IMR-90 (cell line): ENCODE measurements at regions not wholly inside any gene's neighbourhood (a gene's known extent, or its start where the extent isn't known, plus 50 kb on each side); places are given as distances from the start of the nearest gene placed in this dataset.

Experiments
- ATAC-seq: fragments of 200-7000 bp; cut with Tn5 transposase; 2 replicates; pipeline ENCODE4 v1.9.1; 2020; ENCODE audit warnings: low read depth, mild to moderate bottlenecking, moderate library complexity
- BruUV-seq: library from RNA; stranded (reverse); fragments of 400-500 nt; replicated peaks from 2 replicates; lab custom pipeline; 2021; lab: Mats Ljungman, UMichigan
- CTCF ChIA-PET: fragments of 300-600 bp; formaldehyde crosslinking; extraction: SDS; loops from one replicate; lab custom pipeline; 2021; ENCODE audit warnings: antibody characterized with exemption; lab: Yijun Ruan, JAX
- POLR2A ChIA-PET: fragments of 300-600 bp; sonication (Branson Sonifier 250); formaldehyde crosslinking; loops from one replicate; lab custom pipeline; 2022; ENCODE audit warnings: antibody characterized with exemption; ENCODE audit not compliant: unreplicated experiment; lab: Charles Lee
- DNase-seq: peaks from one replicate; pipeline ENCODE4 v3.0.0; 2013
- H2AFZ ChIP-seq: replicated peaks from 2 replicates; pipeline ENCODE3; 2013; ENCODE audit warnings: low read length, mild to moderate bottlenecking; ENCODE audit not compliant: poor library complexity
- H2AK5ac ChIP-seq: 2 replicates; pipeline ENCODE4 v1.6.1; 2013; ENCODE audit warnings: low read depth, low read length, inconsistent platforms
- H2AK9ac ChIP-seq: replicated peaks from 2 replicates; pipeline ENCODE3; 2013; ENCODE audit warnings: mild to moderate bottlenecking, low read depth, low read length, moderate library complexity; ENCODE audit not compliant: poor library complexity
- H2BK120ac ChIP-seq: 2 replicates; pipeline ENCODE4 v1.6.1; 2013; ENCODE audit warnings: low read depth, low read length, inconsistent platforms
- H2BK15ac ChIP-seq: 3 replicates; pipeline ENCODE4 v1.6.1; 2013; ENCODE audit warnings: low read depth, low read length, inconsistent platforms
- H2BK20ac ChIP-seq: 2 replicates; pipeline ENCODE4 v1.6.1; 2013; ENCODE audit warnings: low read depth, mild to moderate bottlenecking, inconsistent platforms, low read length, moderate library complexity
- H2BK5ac ChIP-seq: 2 replicates; pipeline ENCODE4 v1.6.1; 2013; ENCODE audit warnings: mild to moderate bottlenecking, low read depth, low read length, inconsistent platforms; ENCODE audit not compliant: poor library complexity, severe bottlenecking
- H3K14ac ChIP-seq: replicated peaks from 2 replicates; pipeline ENCODE4 v1.6.1; 2013; ENCODE audit warnings: low read depth, low read length, inconsistent platforms
- H3K18ac ChIP-seq: 2 replicates; pipeline ENCODE4 v1.6.1; 2013; ENCODE audit warnings: low read depth, low read length, control low read depth
- H3K23ac ChIP-seq: 2 replicates; pipeline ENCODE4 v1.6.1; 2013; ENCODE audit warnings: low read depth, low read length, inconsistent platforms
- H3K27ac ChIP-seq: 2 replicates; pipeline ENCODE4 v1.5.1; 2013; ENCODE audit warnings: mild to moderate bottlenecking, control low read depth, low read length; ENCODE audit not compliant: insufficient read depth
- H3K27me3 ChIP-seq: 2 replicates; pipeline ENCODE4 v1.6.1; 2013; ENCODE audit warnings: low read length; ENCODE audit not compliant: control insufficient read depth, insufficient read depth
- H3K36me3 ChIP-seq: 2 replicates; pipeline ENCODE4 v1.6.1; 2013; ENCODE audit warnings: low read length, mixed read lengths; ENCODE audit not compliant: control insufficient read depth, insufficient read depth
- H3K4ac ChIP-seq: 2 replicates; pipeline ENCODE4 v1.6.1; 2013; ENCODE audit warnings: low read depth, low read length, inconsistent platforms
- H3K4me1 ChIP-seq: 2 replicates; pipeline ENCODE4 v1.6.1; 2013; ENCODE audit warnings: low read length, mixed read lengths; ENCODE audit not compliant: control insufficient read depth, insufficient read depth
- H3K4me2 ChIP-seq: 2 replicates; pipeline ENCODE4 v1.6.1; 2013; ENCODE audit warnings: low read depth, mild to moderate bottlenecking, control low read depth, low read length, moderate library complexity
- H3K4me3 ChIP-seq: 2 replicates; pipeline ENCODE4 v1.5.1; 2013; ENCODE audit warnings: low read depth, mild to moderate bottlenecking, control low read depth, low read length, moderate library complexity; ENCODE audit not compliant: insufficient read depth
- H3K56ac ChIP-seq: 2 replicates; pipeline ENCODE4 v1.6.1; 2013; ENCODE audit warnings: low read length, inconsistent platforms; ENCODE audit not compliant: insufficient read depth; ENCODE audit errors: extremely low read depth
- H3K79me1 ChIP-seq, 2 experiments: 2 replicates each; pipeline ENCODE4 v1.6.1; 2013; ENCODE audit warnings: low read length in 2 of 2, inconsistent platforms in 1 of 2, low read depth in 1 of 2
- H3K9ac ChIP-seq: 2 replicates; pipeline ENCODE4 v1.6.1; 2013; ENCODE audit warnings: low read depth, low read length, control low read depth
- H3K9me1 ChIP-seq: 2 replicates; pipeline ENCODE4 v1.6.1; 2013; ENCODE audit warnings: low read length, inconsistent platforms; ENCODE audit not compliant: insufficient read depth
- H3K9me3 ChIP-seq: 2 replicates; pipeline ENCODE4 v1.6.1; 2013; ENCODE audit warnings: low read length; ENCODE audit not compliant: control insufficient read depth, insufficient read depth
- H4K20me1 ChIP-seq: 2 replicates; pipeline ENCODE4 v1.6.1; 2013; ENCODE audit warnings: low read length, inconsistent platforms; ENCODE audit not compliant: insufficient read depth
- H4K5ac ChIP-seq: 2 replicates; pipeline ENCODE4 v1.6.1; 2013; ENCODE audit warnings: mild to moderate bottlenecking, low read depth, low read length, control low read depth
- H4K8ac ChIP-seq, 2 experiments: 2 replicates each; pipeline ENCODE4 v1.6.1; 2013; ENCODE audit warnings: low read depth in 2 of 2, low read length in 2 of 2, control low read depth in 1 of 2, inconsistent platforms in 1 of 2
- H4K91ac ChIP-seq: 2 replicates; pipeline ENCODE4 v1.6.1; 2013; ENCODE audit warnings: low read depth, low read length, inconsistent platforms; ENCODE audit not compliant: insufficient read depth
- BHLHE40 ChIP-seq: fragments of 150-350 bp; IDR thresholded peaks from 2 replicates; pipeline ENCODE4 v1.6.1; 2016; ENCODE audit warnings: mild to moderate bottlenecking, low read depth, low read length
- CTCF ChIP-seq: conservative IDR thresholded peaks from 2 replicates; pipeline ENCODE4 v1.5.1; 2012; ENCODE audit warnings: mild to moderate bottlenecking, low read depth, low read length, improper control_type of control experiment
- ELK1 ChIP-seq: fragments of 150-350 bp; IDR thresholded peaks from 2 replicates; pipeline ENCODE4 v1.6.1; 2016; ENCODE audit warnings: low read depth, mild to moderate bottlenecking, low read length, moderate library complexity, borderline replicate concordance
- FOS ChIP-seq: fragments of 150-350 bp; IDR thresholded peaks from 2 replicates; pipeline ENCODE4 v1.6.1; 2016; ENCODE audit warnings: low read depth, low read length
- MAZ ChIP-seq: IDR thresholded peaks from 2 replicates; pipeline ENCODE4 v1.6.1; 2012; ENCODE audit warnings: low read depth, mild to moderate bottlenecking, low read length, improper control_type of control experiment, moderate library complexity, borderline replicate concordance
- POLR2A ChIP-seq: IDR thresholded peaks from 2 replicates; pipeline ENCODE4 v1.6.1; 2012; ENCODE audit warnings: mild to moderate bottlenecking, low read depth, low read length
- WGBS, 2 experiments: methylation state at CpG; one replicate each; pipeline versions ENCODE4 v1.1.5 to v1.1.7; 2013; ENCODE audit warnings: missing lambda C conversion rate in 2 of 2; ENCODE audit not compliant: insufficient read length in 1 of 2; ENCODE audit errors: extremely low coverage in 2 of 2; 5-methylcytosine and 5-hydroxymethylcytosine counted together
- dilution Hi-C: fragments of 300-500 bp; cut with HindIII; formaldehyde crosslinking; loops from one replicate; pipeline ENCODE4 v1.14.3; 2018; ENCODE audit warnings: low sequenced_read_pairs; ENCODE audit not compliant: unreplicated experiment
- in situ Hi-C: fragments of 300-500 bp; cut with MboI; formaldehyde crosslinking; loops from 3 replicates; pipeline ENCODE4 v1.14.3; 2019; ENCODE audit warnings: low sequenced_read_pairs, inconsistent platforms, mixed read lengths
- intact Hi-C: fragments of 100-400 bp; cut with micrococcal nuclease; formaldehyde crosslinking; loops from 2 replicates; pipeline ENCODE4 v1.10.0; 2022

GRCh38 chr14:50055461-50056228, 60.7 kb downstream of the VCPKMT start:
- Histone ChIP-seq H2BK15ac (no peak overlapping the region), H4K5ac (no peak overlapping the region), H3K36me3 (no peaks in the 10 kb centered on the region), H4K20me1 (no peaks in the 10 kb centered on the region), H3K4me2 (no peak overlapping the region), H3K18ac (no peak overlapping the region), H2BK120ac (no peak overlapping the region), H3K27me3 (no peaks in the 10 kb centered on the region), H3K14ac (no peak overlapping the region), H3K9me1 (peaks cover 16% of the 10 kb centered on the region), H3K9me3 (no peaks in the 10 kb centered on the region), H3K9ac (no peak overlapping the region), H3K4me3 (no peak overlapping the region), H2AFZ (no peak overlapping the region), H2AK5ac (no peak overlapping the region), H3K27ac (no peak overlapping the region), H4K8ac (no peak overlapping the region), H2BK5ac (no peak overlapping the region), H2AK9ac (no peak overlapping the region), H3K4ac (0 out of 2 replicates have a peak overlapping the region, but pooled peaks have one; percentile 16), H3K56ac (no peak overlapping the region), H3K4me1 (peaks cover 11% of the 10 kb centered on the region), H2BK20ac (no peak overlapping the region), H4K91ac (no peak overlapping the region), H3K23ac (no peak overlapping the region), H3K79me1 (peaks cover 0 to 5% of the 10 kb centered on the region in 2 experiments; a peak in 1 of 4 replicates)
- in situ Hi-C loops, result no loop called here
- DNase-seq, result no peak
- WGBS, 2 experiments, result 86% methylated on average over 7 of the region's 14 CpGs; no CpG with 5 or more reads in 1 of the 2 experiments
- BruUV-seq, result no TSS peak
- ChIA-PET CTCF (no interaction called here), POLR2A (no interaction called here)
- ATAC-seq, result no peak
- TF ChIP-seq FOS, result no peak
- peak; percentile 13; the same call in 1 of the 2 replicates for TF ChIP-seq CTCF
- no peak for TF ChIP-seq POLR2A
- no peak for TF ChIP-seq MAZ
- no peak for TF ChIP-seq BHLHE40
- no peak for TF ChIP-seq ELK1
- dilution Hi-C loops, result no loop called here
- intact Hi-C loops, result no loop called here
